ENCODE measurements at regions not wholly inside any gene's neighbourhood (a gene's known extent, or its start where the extent isn't known, plus 50 kb on each side); places are given as distances from the start of the nearest gene placed in this dataset.

DNA sequence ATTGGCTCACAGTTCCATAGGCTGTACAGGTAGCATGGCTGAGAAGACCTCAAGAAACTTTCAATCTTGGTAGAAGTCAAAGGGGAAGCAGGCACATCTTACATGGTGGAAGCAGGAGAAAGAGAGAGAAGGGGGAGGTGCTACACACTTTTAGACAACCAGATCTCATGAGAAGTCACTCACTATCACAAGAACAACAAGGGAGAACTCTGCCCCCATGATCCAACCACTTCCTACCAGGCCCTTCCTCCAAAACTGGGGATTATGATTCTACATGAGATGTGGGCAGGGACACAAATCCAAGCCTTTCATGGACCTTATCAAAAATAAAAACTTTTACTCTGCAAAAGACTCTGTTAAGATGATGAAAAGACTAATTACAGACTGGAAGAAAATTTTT lies 183.2 kb upstream of the TRIM24 start:
- no peak for DNase-seq (ENCODE audit: low read depth)
- no peak overlapping the region for H3K4me3 ChIP-seq (ENCODE audit: low read depth, low read length)
- TF ChIP-seq, protein P1, sequence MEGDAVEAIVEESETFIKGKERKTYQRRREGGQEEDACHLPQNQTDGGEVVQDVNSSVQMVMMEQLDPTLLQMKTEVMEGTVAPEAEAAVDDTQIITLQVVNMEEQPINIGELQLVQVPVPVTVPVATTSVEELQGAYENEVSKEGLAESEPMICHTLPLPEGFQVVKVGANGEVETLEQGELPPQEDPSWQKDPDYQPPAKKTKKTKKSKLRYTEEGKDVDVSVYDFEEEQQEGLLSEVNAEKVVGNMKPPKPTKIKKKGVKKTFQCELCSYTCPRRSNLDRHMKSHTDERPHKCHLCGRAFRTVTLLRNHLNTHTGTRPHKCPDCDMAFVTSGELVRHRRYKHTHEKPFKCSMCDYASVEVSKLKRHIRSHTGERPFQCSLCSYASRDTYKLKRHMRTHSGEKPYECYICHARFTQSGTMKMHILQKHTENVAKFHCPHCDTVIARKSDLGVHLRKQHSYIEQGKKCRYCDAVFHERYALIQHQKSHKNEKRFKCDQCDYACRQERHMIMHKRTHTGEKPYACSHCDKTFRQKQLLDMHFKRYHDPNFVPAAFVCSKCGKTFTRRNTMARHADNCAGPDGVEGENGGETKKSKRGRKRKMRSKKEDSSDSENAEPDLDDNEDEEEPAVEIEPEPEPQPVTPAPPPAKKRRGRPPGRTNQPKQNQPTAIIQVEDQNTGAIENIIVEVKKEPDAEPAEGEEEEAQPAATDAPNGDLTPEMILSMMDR (IDR thresholded peaks at IDR 0.05; ENCODE audit: control insufficient read depth, extremely low read depth, insufficient read depth) = no peak

DNA sequence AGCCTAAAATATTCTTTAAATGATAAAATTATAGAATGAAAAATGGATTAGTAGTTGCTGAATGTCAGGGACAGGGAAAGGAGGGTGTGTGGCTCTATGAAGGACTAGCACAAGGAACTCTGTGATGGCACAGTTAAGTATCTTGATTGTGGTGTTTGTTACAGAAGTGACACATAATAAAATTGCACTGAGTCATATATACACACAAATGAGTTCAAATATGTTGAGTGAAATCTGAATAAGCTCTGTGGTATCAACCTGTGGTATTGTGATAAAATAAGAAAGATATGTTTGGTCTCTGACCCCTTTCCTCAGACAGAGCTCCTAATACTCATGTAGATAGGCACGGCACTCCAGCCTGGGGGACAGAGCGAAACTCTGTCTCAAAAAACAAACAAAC lies 181.5 kb upstream of the TRIM24 start:
- DNase-seq (ENCODE audit: low read depth) = no peak
- no peak overlapping the region for H3K4me3 ChIP-seq (ENCODE audit: low read depth, low read length)
- TF ChIP-seq, protein P1 (IDR thresholded peaks at IDR 0.05; ENCODE audit: control insufficient read depth, extremely low read depth, insufficient read depth) = no peak

DNA sequence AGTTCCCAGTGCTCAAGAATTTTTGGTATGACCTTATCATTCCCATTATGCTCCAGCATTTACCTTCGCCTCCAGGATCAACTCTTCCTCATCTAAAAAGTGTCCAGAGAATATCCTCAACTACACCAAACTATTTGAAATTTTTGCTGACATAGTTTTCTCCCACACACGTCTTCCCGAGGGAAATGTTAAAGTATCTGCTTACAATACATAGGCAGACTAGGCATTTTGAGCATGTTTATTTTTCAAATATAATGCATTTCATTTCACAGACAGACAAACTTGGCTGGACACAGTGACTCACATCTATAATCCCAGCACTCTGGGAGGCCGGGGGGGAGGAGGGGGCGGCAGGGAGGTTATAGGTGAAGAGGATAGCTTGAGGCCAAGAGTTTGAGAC lies 177.1 kb upstream of the TRIM24 start:
- TF ChIP-seq, protein P1 (IDR thresholded peaks at IDR 0.05; ENCODE audit: control insufficient read depth, extremely low read depth, insufficient read depth) = no peak
- no peak for DNase-seq (ENCODE audit: low read depth)
- no peak overlapping the region for H3K4me3 ChIP-seq (ENCODE audit: low read depth, low read length)

DNA sequence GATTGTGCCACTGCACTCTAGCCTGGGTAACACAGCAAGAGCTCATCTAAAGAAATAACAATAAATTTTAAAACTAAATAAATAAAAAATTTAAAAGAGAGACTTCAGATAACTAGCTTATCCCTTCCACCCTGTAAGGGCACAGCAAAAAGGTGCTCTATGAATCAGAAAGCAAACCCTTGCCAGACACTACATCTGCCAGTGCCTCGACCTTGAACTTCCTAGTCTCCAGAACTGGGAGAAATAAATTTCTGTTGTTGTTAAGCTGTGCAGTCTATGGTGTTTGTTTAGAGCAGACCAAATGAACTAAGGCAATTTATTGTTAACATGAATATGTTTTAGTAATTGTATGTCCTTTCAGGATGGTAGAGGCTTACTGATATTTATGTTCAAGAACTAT lies 174.9 kb upstream of the TRIM24 start:
- no peak overlapping the region for H3K4me3 ChIP-seq (ENCODE audit: low read depth, low read length)
- TF ChIP-seq, protein P1 (IDR thresholded peaks at IDR 0.05; ENCODE audit: control insufficient read depth, extremely low read depth, insufficient read depth) = no peak
- DNase-seq (ENCODE audit: low read depth) = no peak

DNA sequence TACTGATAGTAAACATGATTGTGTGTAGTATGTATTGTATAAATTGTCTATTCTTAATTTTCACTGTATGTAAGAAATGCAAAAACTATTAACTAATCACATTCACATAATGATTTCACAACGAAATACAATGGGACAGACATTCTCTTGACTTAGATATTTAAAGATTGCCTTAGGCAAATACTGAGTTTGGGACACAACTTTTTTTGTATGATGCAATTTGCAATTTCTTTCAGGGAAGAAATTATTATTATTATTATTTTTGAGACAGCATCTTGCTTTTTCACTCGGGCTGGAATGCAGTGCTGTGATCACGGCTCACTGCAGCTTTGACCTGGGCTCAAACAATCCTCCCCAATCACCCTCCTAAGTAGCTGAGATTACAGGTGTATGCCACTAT lies 173.2 kb upstream of the TRIM24 start:
- no peak for DNase-seq (ENCODE audit: low read depth)
- TF ChIP-seq, protein P1 (IDR thresholded peaks at IDR 0.05; ENCODE audit: control insufficient read depth, extremely low read depth, insufficient read depth) = no peak
- no peak overlapping the region for H3K4me3 ChIP-seq (ENCODE audit: low read depth, low read length)

DNA sequence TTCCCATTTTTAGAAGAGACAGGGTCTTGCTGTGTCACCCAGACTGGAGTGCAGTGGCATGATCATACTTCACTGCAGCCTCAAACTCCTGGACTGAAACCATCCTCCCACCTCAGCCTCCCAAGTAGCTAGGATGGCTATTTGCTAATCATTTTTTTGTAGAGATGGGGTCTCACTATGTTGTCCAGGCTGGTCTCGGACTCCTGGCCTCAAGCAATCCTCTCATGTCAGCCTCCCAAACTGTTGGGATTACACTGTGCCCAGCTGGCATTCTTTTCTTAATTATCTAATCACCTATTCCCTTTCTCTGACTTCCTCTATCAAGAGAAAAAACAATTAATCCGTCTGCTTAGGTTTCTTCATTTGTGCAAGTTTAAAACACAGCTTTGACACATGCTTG lies 172.5 kb upstream of the TRIM24 start:
- no peak for DNase-seq (ENCODE audit: low read depth)
- no peak overlapping the region for H3K4me3 ChIP-seq (ENCODE audit: low read depth, low read length)
- TF ChIP-seq, protein P1 (IDR thresholded peaks at IDR 0.05; ENCODE audit: control insufficient read depth, extremely low read depth, insufficient read depth) = no peak

DNA sequence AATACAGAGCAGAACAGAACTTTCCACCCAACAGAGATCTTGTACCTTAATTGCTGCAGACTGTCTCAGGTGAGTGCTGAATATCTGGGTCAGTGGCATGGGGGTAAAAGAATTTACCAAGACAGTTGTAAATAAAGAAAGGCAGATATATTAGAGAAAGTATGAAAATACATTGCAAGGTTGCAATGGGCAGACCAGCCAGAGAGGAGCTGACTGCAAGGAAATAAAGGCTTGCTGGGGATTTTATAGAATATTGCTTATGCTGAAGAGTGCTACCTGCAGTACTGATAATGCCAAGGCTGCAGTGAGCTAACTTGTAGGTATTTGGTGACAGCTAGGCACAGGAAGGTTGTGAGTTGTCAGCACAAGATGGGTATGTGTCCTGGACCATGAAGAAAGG lies 171.0 kb upstream of the TRIM24 start:
- DNase-seq (ENCODE audit: low read depth) = no peak
- H3K4me3 ChIP-seq (ENCODE audit: low read depth, low read length) = no peak overlapping the region
- TF ChIP-seq, protein P1 (IDR thresholded peaks at IDR 0.05; ENCODE audit: control insufficient read depth, extremely low read depth, insufficient read depth) = no peak

All from LNCaP clone FGC (cell line).